K562 (cell line): ENCODE measurements at regions not wholly inside any gene's neighbourhood (a gene's known extent, or its start where the extent isn't known, plus 50 kb on each side); places are given as distances from the start of the nearest gene placed in this dataset.

Experiments
- CCNT2 ChIP-seq: IDR thresholded peaks from 2 replicates; pipeline ENCODE4 v1.6.1; 2011; ENCODE audit warnings: borderline replicate concordance, low read depth, mild to moderate bottlenecking, moderate library complexity, mixed read lengths, low read length; ENCODE audit not compliant: insufficient read length; ENCODE audit errors: extremely low read depth
- KLF13 ChIP-seq: fragments of 450-650 bp; IDR thresholded peaks from 2 replicates; pipeline ENCODE4 v1.6.1; 2016; ENCODE audit warnings: missing genetic modification characterization, low read depth, mild to moderate bottlenecking, missing compliant biosample characterization, moderate library complexity, borderline replicate concordance
- KLF6 ChIP-seq: fragments of 250-450 bp; sonication (Bioruptor Pico); IDR thresholded peaks from 2 replicates; pipeline ENCODE4 v1.4.0; 2020; ENCODE audit warnings: mild to moderate bottlenecking, moderate library complexity, borderline replicate concordance
- MAFK ChIP-seq: IDR thresholded peaks from 2 replicates; pipeline ENCODE4 v1.6.1; 2011; ENCODE audit warnings: low read length, improper control_type of control experiment
- MAZ ChIP-seq, 2 experiments: fragments of 450-650 bp in 1 of 2; sonication (generic) in 1 of 2; formaldehyde crosslinking; IDR thresholded peaks in 1 of 2; conservative IDR thresholded peaks in 1 of 2; 2 replicates each; pipeline versions ENCODE4 v1.4.0 to v1.5.0; 2020; ENCODE audit warnings: mild to moderate bottlenecking in 1 of 2, missing genetic modification reagents in 1 of 2
- MED1 ChIP-seq: sonication (generic); formaldehyde crosslinking; IDR thresholded peaks from 2 replicates; pipeline ENCODE4 v1.8.1; 2023; ENCODE audit warnings: missing genetic modification reagents, borderline replicate concordance
- NR1H2 ChIP-seq: sonication (generic); formaldehyde crosslinking; IDR thresholded peaks from 2 replicates; pipeline ENCODE4 v1.4.0; 2020; ENCODE audit warnings: mild to moderate bottlenecking, missing genetic modification reagents
- RAD21 ChIP-seq, 2 experiments: fragments of 250-450 bp in 1 of 2; fragments of 450-650 bp in 1 of 2; sonication (Bioruptor Pico) in 1 of 2; formaldehyde crosslinking in 1 of 2; IDR thresholded peaks in 1 of 2; conservative IDR thresholded peaks in 1 of 2; 2 replicates each; pipeline versions ENCODE4 v1.4.0 to v1.8.0; 2020 to 2022; ENCODE audit warnings: mild to moderate bottlenecking in 2 of 2, moderate library complexity in 1 of 2
- RFX5 ChIP-seq: IDR thresholded peaks from 2 replicates; pipeline ENCODE4 v1.6.1; 2011; ENCODE audit warnings: low read depth, mild to moderate bottlenecking, improper control_type of control experiment, low read length
- SIN3A ChIP-seq, 2 experiments: fragments of 150-350 bp in 1 of 2; IDR thresholded peaks; 2 replicates each; pipeline ENCODE4 v1.6.1; 2011 to 2016; ENCODE audit warnings: borderline replicate concordance in 2 of 2, low read depth in 2 of 2, low read length in 2 of 2, mild to moderate bottlenecking in 2 of 2, moderate library complexity in 2 of 2; ENCODE audit not compliant: control insufficient read depth in 1 of 2
- TRIM28 ChIP-seq: fragments of 450-650 bp; IDR thresholded peaks from 2 replicates; pipeline ENCODE4 v1.6.1; 2017
- ZEB2 ChIP-seq: fragments of 450-650 bp; IDR thresholded peaks from 2 replicates; pipeline ENCODE4 v1.6.1; 2016
- TF ChIP-seq, protein P1 (sequence below): sonication (generic); formaldehyde crosslinking; IDR thresholded peaks from 2 replicates; pipeline ENCODE4 v1.5.0; 2020; ENCODE audit warnings: missing genetic modification reagents
- TF ChIP-seq, protein P2 (sequence below), 2 experiments: fragments of 450-650 bp; formaldehyde crosslinking in 1 of 2; IDR thresholded peaks; 2 replicates each; pipeline versions ENCODE4 v1.4.0 to v1.6.1; 2014 to 2020; ENCODE audit warnings: mild to moderate bottlenecking in 2 of 2, borderline replicate concordance in 1 of 2, low read depth in 1 of 2

DNA sequence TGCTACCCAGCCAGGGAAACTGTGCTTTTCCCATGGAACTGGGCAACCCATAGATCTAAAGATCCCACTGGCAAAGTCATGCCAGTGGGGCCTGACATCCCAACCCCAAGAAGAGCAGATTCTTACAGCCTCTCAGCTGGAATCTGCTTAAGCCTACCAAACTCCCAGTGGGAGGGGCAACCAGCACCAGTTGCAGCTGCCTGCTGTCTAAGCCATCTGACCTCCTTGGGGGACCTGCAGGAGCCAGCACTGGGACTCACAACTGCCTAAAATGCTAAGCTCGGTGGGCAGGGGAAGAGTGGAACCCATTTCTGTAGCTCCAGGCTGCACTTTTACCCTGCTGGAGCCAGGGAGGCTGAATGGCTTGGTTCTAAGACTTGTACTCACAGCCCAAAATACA is 770.7 kb upstream of the SLC8A1 start:
- TF ChIP-seq, protein P1, sequence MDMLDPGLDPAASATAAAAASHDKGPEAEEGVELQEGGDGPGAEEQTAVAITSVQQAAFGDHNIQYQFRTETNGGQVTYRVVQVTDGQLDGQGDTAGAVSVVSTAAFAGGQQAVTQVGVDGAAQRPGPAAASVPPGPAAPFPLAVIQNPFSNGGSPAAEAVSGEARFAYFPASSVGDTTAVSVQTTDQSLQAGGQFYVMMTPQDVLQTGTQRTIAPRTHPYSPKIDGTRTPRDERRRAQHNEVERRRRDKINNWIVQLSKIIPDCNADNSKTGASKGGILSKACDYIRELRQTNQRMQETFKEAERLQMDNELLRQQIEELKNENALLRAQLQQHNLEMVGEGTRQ (CRISPR knock-in tag) = no peak
- no peak for TF ChIP-seq MAZ (CRISPR knock-in tag; conservative IDR thresholded peaks at IDR 0.05 in 1 of 2, IDR thresholded peaks at IDR 0.05 in 1 of 2)
- TF ChIP-seq, protein P2, sequence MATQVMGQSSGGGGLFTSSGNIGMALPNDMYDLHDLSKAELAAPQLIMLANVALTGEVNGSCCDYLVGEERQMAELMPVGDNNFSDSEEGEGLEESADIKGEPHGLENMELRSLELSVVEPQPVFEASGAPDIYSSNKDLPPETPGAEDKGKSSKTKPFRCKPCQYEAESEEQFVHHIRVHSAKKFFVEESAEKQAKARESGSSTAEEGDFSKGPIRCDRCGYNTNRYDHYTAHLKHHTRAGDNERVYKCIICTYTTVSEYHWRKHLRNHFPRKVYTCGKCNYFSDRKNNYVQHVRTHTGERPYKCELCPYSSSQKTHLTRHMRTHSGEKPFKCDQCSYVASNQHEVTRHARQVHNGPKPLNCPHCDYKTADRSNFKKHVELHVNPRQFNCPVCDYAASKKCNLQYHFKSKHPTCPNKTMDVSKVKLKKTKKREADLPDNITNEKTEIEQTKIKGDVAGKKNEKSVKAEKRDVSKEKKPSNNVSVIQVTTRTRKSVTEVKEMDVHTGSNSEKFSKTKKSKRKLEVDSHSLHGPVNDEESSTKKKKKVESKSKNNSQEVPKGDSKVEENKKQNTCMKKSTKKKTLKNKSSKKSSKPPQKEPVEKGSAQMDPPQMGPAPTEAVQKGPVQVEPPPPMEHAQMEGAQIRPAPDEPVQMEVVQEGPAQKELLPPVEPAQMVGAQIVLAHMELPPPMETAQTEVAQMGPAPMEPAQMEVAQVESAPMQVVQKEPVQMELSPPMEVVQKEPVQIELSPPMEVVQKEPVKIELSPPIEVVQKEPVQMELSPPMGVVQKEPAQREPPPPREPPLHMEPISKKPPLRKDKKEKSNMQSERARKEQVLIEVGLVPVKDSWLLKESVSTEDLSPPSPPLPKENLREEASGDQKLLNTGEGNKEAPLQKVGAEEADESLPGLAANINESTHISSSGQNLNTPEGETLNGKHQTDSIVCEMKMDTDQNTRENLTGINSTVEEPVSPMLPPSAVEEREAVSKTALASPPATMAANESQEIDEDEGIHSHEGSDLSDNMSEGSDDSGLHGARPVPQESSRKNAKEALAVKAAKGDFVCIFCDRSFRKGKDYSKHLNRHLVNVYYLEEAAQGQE (IDR thresholded peaks at IDR 0.05; ENCODE audit: borderline replicate concordance) = no peak
- TF ChIP-seq, protein P2 (CRISPR knock-in tag; IDR thresholded peaks at IDR 0.05; ENCODE audit: low read depth) = no peak
- no peak for TF ChIP-seq RAD21 (CRISPR knock-in tag; conservative IDR thresholded peaks at IDR 0.05 in 1 of 2, IDR thresholded peaks at IDR 0.05 in 1 of 2)
- TF ChIP-seq MED1 = no peak
- TF ChIP-seq SIN3A (IDR thresholded peaks at IDR 0.05; ENCODE audit: borderline replicate concordance in 2 of 2, control insufficient read depth in 1 of 2, low read depth in 2 of 2, low read length in 2 of 2) = no peak
- no peak for TF ChIP-seq CCNT2
- no peak for TF ChIP-seq ZEB2
- TF ChIP-seq KLF6 (CRISPR knock-in tag) = no peak
- TF ChIP-seq MAFK = no peak
- no peak for TF ChIP-seq RFX5
- no peak for TF ChIP-seq TRIM28
- no peak for TF ChIP-seq NR1H2 (CRISPR knock-in tag)
- TF ChIP-seq KLF13 (tag) = no peak
